GM12878 (cell line): ENCODE measurements at regions not wholly inside any gene's neighbourhood (a gene's known extent, or its start where the extent isn't known, plus 50 kb on each side); places are given as distances from the start of the nearest gene placed in this dataset.

ENCODE experiments used
- NFIC ChIP-seq: IDR thresholded peaks from 2 replicates; pipeline ENCODE4 v1.6.1; 2012; ENCODE audit warnings: low read depth, mild to moderate bottlenecking, inconsistent platforms, low read length, moderate library complexity
- NRF1 ChIP-seq: conservative IDR thresholded peaks from 2 replicates; pipeline ENCODE4 v1.6.1; 2011; ENCODE audit warnings: mild to moderate bottlenecking, low read depth, low read length, improper control_type of control experiment
- SUZ12 ChIP-seq: fragments of 200-600 bp; sonication (generic); IDR thresholded peaks from one replicate; pipeline ENCODE4 v1.6.1; 2018; ENCODE audit warnings: antibody characterized with exemption, mild to moderate bottlenecking; ENCODE audit not compliant: unreplicated experiment
- ZBTB33 ChIP-seq: fragments of 450-650 bp; IDR thresholded peaks from 2 replicates; pipeline ENCODE4 v1.6.1; 2017; ENCODE audit warnings: mild to moderate bottlenecking

- TF ChIP-seq NFIC, result no peak
- TF ChIP-seq ZBTB33, result no peak
- no peak for TF ChIP-seq NRF1
- TF ChIP-seq SUZ12, result no peak
Observed at GRCh38 chr20:19932170-19932667, 84.9 kb upstream of the NAA20 start.
